ENCODE measurements at regions not wholly inside any gene's neighbourhood (a gene's known extent, or its start where the extent isn't known, plus 50 kb on each side); places are given as distances from the start of the nearest gene placed in this dataset.

DNA sequence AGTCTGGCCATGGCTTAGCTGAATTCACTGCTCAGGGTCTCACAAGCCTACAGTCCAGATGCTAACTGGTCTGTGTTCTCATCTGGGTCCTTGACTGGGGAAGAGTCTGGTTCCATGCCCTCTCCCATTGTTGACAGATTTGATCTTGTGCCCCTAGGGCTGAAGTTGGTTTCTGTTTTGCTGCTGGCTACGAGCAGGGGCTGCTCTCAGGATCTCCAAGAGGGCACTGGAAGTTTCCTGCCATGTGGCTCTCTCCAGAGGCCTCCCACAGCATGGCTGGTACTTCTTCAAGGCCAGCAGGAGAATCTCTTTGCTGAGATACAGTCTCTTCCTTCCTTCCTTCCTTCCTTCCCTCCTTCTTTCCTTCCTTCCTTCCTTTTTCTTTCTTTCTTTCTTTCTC is 78.1 kb downstream of the SPP2 start:
- H3K23ac ChIP-seq (ENCODE audit: insufficient read length, low read depth, low read length): no peak overlapping the region
- no peak overlapping the region for H2BK20ac ChIP-seq (ENCODE audit: low read depth, low read length, poor library complexity, severe bottlenecking)
- H3K79me2 ChIP-seq (ENCODE audit: insufficient read depth, low read length): no peaks in the 10 kb centered on the region
- TF ChIP-seq CTCF (conservative IDR thresholded peaks at IDR 0.05): no peak
- H3K9me3 Mint-ChIP-seq: no peaks in the 10 kb centered on the region; a peak in 1 of 5 replicates
- H3K18ac ChIP-seq (ENCODE audit: insufficient read length, low read depth, low read length): no peak overlapping the region
- no peak overlapping the region for H3K4me2 ChIP-seq (ENCODE audit: insufficient read depth, insufficient read length, low read length)
- H3K56ac ChIP-seq (ENCODE audit: insufficient read length, low read depth, low read length): no peak overlapping the region
- H4K5ac ChIP-seq (ENCODE audit: insufficient read length, low read depth, low read length): no peak overlapping the region
- H2BK120ac ChIP-seq (ENCODE audit: low read depth, low read length, poor library complexity, severe bottlenecking): no peak overlapping the region
- 0 out of 2 replicates have a peak overlapping the region, but pooled peaks have one; percentile 40 for H3K14ac ChIP-seq (ENCODE audit: insufficient read depth, low read length)
- H4K20me1 ChIP-seq (ENCODE audit: control insufficient read depth, insufficient read depth, insufficient read length): no peaks in the 10 kb centered on the region
- peaks cover 9 to 12% of the 10 kb centered on the region in 2 experiments for H3K4me1 Mint-ChIP-seq
- no peak for DNase-seq
- no peak overlapping the region for H2BK5ac ChIP-seq (ENCODE audit: insufficient read length, low read length)
- no peaks in the 10 kb centered on the region for H3K36me3 Mint-ChIP-seq (ENCODE audit: insufficient read depth in 1 of 3, low read depth in 3 of 3)
- no peak overlapping the region for H4K8ac ChIP-seq (replicated peaks; ENCODE audit: insufficient read length, low read depth, low read length)
- no peak overlapping the region for H2BK15ac ChIP-seq (ENCODE audit: low read depth, low read length)
- H2AK5ac ChIP-seq (ENCODE audit: insufficient read length, low read length): no peak overlapping the region
- H3K27ac ChIP-seq (ENCODE audit: insufficient read length, low read depth, low read length): no peak overlapping the region
- no peak overlapping the region for H3T11ph ChIP-seq (ENCODE audit: low read length)
- no peaks in the 10 kb centered on the region for H3K23me2 ChIP-seq (ENCODE audit: insufficient read length, low read depth, low read length, poor library complexity, severe bottlenecking)
- H3K4me3 Mint-ChIP-seq: no peak overlapping the region
- H3K9ac ChIP-seq (ENCODE audit: extremely low read depth, insufficient read length, low read length): no peak overlapping the region
- no peak overlapping the region for H3K4ac ChIP-seq (ENCODE audit: low read depth, low read length)
- H3K9me3 ChIP-seq (ENCODE audit: control insufficient read depth, low read depth, low read length): no peaks in the 10 kb centered on the region
- H3K4me1 ChIP-seq (ENCODE audit: insufficient read depth, low read length): no peaks in the 10 kb centered on the region
- H3K27me3 Mint-ChIP-seq (ENCODE audit: low read depth): peaks cover 3% of the 10 kb centered on the region; the same call in 1 of the 2 replicates
- H2AFZ ChIP-seq (ENCODE audit: low read length): no peak overlapping the region
- H4K91ac ChIP-seq (ENCODE audit: insufficient read length, low read depth, low read length): no peak overlapping the region
- H3K79me1 ChIP-seq (ENCODE audit: insufficient read depth, low read depth, low read length, poor library complexity, severe bottlenecking): no peaks in the 10 kb centered on the region
- H2BK12ac ChIP-seq (ENCODE audit: insufficient read length, low read depth, low read length): no peak overlapping the region
- H3K27ac Mint-ChIP-seq: no peak overlapping the region
- no peaks in the 10 kb centered on the region; the same call in 1 of the 2 replicates for H3K27me3 ChIP-seq (ENCODE audit: insufficient read depth, low read length)
- no CpG with 5 or more reads among the region's 1 CpG for WGBS (ENCODE audit: extremely low coverage, insufficient read length, low lambda C conversion rate)

All from H9 (cell line).